HL-60 (cell line): ENCODE measurements at regions not wholly inside any gene's neighbourhood (a gene's known extent, or its start where the extent isn't known, plus 50 kb on each side); places are given as distances from the start of the nearest gene placed in this dataset.

Experiments
- POLR2AphosphoS5 ChIP-seq: IDR thresholded peaks from 2 replicates; pipeline ENCODE4 v1.6.1; 2012; ENCODE audit warnings: low read depth
- TF ChIP-seq, protein P1 (sequence below): IDR thresholded peaks from one replicate; pipeline ENCODE4 v1.5.1; 2011; ENCODE audit warnings: low read length, control low read depth, inconsistent platforms; ENCODE audit not compliant: insufficient read depth

GRCh38 chr10:2745666-2746065 lies 321.7 kb upstream of the PFKP start:
- no peak for TF ChIP-seq POLR2AphosphoS5
- TF ChIP-seq, protein P1, sequence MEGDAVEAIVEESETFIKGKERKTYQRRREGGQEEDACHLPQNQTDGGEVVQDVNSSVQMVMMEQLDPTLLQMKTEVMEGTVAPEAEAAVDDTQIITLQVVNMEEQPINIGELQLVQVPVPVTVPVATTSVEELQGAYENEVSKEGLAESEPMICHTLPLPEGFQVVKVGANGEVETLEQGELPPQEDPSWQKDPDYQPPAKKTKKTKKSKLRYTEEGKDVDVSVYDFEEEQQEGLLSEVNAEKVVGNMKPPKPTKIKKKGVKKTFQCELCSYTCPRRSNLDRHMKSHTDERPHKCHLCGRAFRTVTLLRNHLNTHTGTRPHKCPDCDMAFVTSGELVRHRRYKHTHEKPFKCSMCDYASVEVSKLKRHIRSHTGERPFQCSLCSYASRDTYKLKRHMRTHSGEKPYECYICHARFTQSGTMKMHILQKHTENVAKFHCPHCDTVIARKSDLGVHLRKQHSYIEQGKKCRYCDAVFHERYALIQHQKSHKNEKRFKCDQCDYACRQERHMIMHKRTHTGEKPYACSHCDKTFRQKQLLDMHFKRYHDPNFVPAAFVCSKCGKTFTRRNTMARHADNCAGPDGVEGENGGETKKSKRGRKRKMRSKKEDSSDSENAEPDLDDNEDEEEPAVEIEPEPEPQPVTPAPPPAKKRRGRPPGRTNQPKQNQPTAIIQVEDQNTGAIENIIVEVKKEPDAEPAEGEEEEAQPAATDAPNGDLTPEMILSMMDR, result no peak
